Karpas-422 (cell line): ENCODE measurements at regions not wholly inside any gene's neighbourhood (a gene's known extent, or its start where the extent isn't known, plus 50 kb on each side); places are given as distances from the start of the nearest gene placed in this dataset.

ENCODE experiments used
- DNase-seq: peaks from one replicate; pipeline ENCODE4 v3.0.0-alpha.2; 2015
- H2AFZ ChIP-seq: fragments of 200-600 bp; sonication (generic); 2 replicates; pipeline ENCODE4 v1.6.1; 2014; ENCODE audit warnings: antibody characterized with exemption, low read length, mixed read lengths
- H3K27ac ChIP-seq: fragments of 200-600 bp; sonication (generic); 2 replicates; pipeline ENCODE4 v1.5.1; 2014; ENCODE audit warnings: mild to moderate bottlenecking, low read length, moderate library complexity
- H3K27me3 ChIP-seq: fragments of 200-600 bp; sonication (generic); 2 replicates; pipeline ENCODE4 v1.6.1; 2014; ENCODE audit warnings: low read length, mixed read lengths
- H3K36me3 ChIP-seq: fragments of 200-600 bp; sonication (generic); 2 replicates; pipeline ENCODE4 v1.6.1; 2014; ENCODE audit warnings: low read length, mixed read lengths; ENCODE audit not compliant: insufficient read depth
- H3K4me1 ChIP-seq: fragments of 200-600 bp; sonication (generic); 2 replicates; pipeline ENCODE4 v1.6.1; 2014; ENCODE audit warnings: mild to moderate bottlenecking, low read length, mixed read lengths
- H3K4me2 ChIP-seq: fragments of 200-600 bp; sonication (generic); 2 replicates; pipeline ENCODE4 v1.6.1; 2014; ENCODE audit warnings: low read length, low read depth, mild to moderate bottlenecking; ENCODE audit not compliant: poor library complexity, severe bottlenecking
- H3K4me3 ChIP-seq: fragments of 200-600 bp; sonication (generic); 2 replicates; pipeline ENCODE4 v1.5.1; 2014; ENCODE audit warnings: mild to moderate bottlenecking, antibody characterized with exemption, low read length, mixed read lengths
- H3K79me2 ChIP-seq: fragments of 200-600 bp; sonication (generic); 2 replicates; pipeline ENCODE4 v1.6.1; 2014; ENCODE audit warnings: mild to moderate bottlenecking, low read length, mixed read lengths
- H3K9ac ChIP-seq: fragments of 200-600 bp; sonication (generic); 2 replicates; pipeline ENCODE4 v1.6.0; 2014; ENCODE audit warnings: low read length
- H3K9me2 ChIP-seq: fragments of 200-600 bp; sonication (generic), shearing (Covaris generic); replicated peaks from 2 replicates; pipeline ENCODE4 v1.6.0; 2014; ENCODE audit warnings: mild to moderate bottlenecking, low read length, moderate library complexity; ENCODE audit not compliant: insufficient read depth
- H3K9me3 ChIP-seq: fragments of 300-700, 200-600 bp; sonication (generic); 2 replicates; pipeline ENCODE4 v1.6.1; 2014; ENCODE audit warnings: low read length, mixed read lengths
- H4K20me1 ChIP-seq: fragments of 200-600 bp; sonication (generic); 2 replicates; pipeline ENCODE4 v1.6.1; 2014; ENCODE audit warnings: mild to moderate bottlenecking, antibody characterized with exemption, low read length, low read depth; ENCODE audit not compliant: insufficient read depth

DNA sequence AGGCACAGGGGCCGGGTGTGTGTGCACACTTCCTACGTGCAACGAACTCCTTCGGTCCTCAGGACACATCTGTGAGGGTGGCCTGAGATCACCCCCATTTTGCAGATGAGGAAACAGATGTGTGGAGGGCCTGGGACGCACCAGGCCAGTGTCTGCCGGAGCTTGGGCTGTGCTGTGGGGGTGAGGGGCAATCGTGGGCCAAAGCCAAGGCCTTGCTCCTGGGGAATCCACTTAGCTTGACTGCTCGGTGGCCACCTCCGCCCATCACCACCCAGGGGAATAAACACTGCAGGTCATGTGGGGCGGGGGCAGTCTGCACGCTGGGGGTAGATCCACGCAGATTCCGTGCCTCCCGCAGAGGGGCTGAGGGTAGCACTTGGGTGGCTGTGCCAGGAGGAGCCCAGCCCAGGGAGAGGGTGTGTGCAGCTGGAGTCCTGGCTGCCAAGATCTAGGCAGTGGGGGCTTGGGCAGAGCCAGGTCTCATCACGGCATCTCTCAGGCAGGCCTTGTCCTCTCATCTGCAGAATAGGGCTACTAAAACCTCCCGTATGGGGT, 70.8 kb upstream of the EN2 start:
- H3K36me3 ChIP-seq = no peaks in the 10 kb centered on the region
- no peaks in the 10 kb centered on the region for H3K9me3 ChIP-seq
- H3K79me2 ChIP-seq = no peaks in the 10 kb centered on the region
- H2AFZ ChIP-seq = no peak overlapping the region
- H3K4me2 ChIP-seq = no peak overlapping the region
- no peak overlapping the region for H3K9ac ChIP-seq
- H4K20me1 ChIP-seq = no peaks in the 10 kb centered on the region
- no peaks in the 10 kb centered on the region for H3K27me3 ChIP-seq
- no peak overlapping the region for H3K27ac ChIP-seq
- no peak for DNase-seq
- no peak overlapping the region for H3K4me3 ChIP-seq
- no peaks in the 10 kb centered on the region for H3K9me2 ChIP-seq
- H3K4me1 ChIP-seq = no peaks in the 10 kb centered on the region

- Histone ChIP-seq H3K79me2 (no peaks in the 10 kb centered on the region), H3K4me2 (no peak overlapping the region), H3K4me3 (no peak overlapping the region), H3K9ac (no peak overlapping the region), H3K27ac (no peak overlapping the region), H3K9me2 (no peaks in the 10 kb centered on the region), H4K20me1 (no peaks in the 10 kb centered on the region), H3K27me3 (no peaks in the 10 kb centered on the region), H3K4me1 (no peaks in the 10 kb centered on the region), H2AFZ (no peak overlapping the region), H3K9me3 (no peaks in the 10 kb centered on the region), H3K36me3 (no peaks in the 10 kb centered on the region)
- no peak for DNase-seq
These were observed 69.4 kb upstream of the EN2 start for GRCh38 chr7:155388561-155388960.

- Histone ChIP-seq H3K79me2 (no peaks in the 10 kb centered on the region), H3K9ac (no peak overlapping the region)
- no peak for DNase-seq
These were observed 66.5 kb upstream of the EN2 start for GRCh38 chr7:155391414-155391813.

DNA sequence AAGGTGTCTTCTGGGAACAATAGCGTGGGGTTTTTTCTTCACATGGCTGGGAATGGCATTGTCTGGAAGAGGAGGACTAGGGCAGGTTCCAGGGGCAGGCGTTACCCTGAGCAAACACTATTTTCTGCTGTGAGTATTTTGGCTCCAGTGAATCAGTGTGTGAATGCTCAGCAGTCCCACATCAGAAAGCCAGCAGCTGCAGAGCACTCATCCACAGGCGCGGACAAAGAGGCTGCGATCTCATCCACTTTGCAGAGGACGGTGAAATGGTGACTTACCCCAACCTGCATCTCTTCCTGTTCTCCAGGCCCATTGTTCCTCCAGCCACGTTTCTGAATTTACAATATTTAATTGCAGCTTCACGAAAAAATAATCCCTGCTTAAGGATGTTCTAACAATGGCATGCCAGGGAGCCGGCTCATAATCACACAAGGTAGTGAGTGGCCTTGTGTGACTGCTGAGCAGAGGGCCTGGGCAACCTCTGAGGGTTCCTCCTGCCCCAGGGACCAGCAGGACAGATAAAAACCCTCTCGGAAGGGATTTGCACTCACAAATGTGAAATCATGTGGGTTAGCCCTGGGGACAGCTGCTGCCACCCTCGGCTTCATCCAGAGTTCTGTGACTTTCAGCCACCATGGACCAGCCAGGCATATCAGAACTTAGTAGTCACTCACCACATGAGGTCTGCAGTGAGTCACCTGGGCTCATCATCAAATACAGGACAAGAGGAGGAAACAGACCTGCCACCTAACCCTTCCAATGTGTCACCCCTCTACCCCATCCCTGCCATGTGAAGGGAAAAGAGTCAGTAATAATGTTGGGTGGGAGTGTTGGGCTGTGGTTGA, 65.0 kb upstream of the EN2 start:
- no peaks in the 10 kb centered on the region for H3K9me2 ChIP-seq
- DNase-seq = no peak
- H3K27me3 ChIP-seq = no peaks in the 10 kb centered on the region
- H3K4me2 ChIP-seq = no peak overlapping the region
- H3K36me3 ChIP-seq = no peaks in the 10 kb centered on the region
- H4K20me1 ChIP-seq = no peaks in the 10 kb centered on the region
- H3K9ac ChIP-seq = no peak overlapping the region
- no peak overlapping the region for H2AFZ ChIP-seq
- no peaks in the 10 kb centered on the region for H3K79me2 ChIP-seq
- no peaks in the 10 kb centered on the region for H3K4me1 ChIP-seq
- H3K9me3 ChIP-seq = no peaks in the 10 kb centered on the region
- H3K27ac ChIP-seq = no peak overlapping the region
- no peak overlapping the region for H3K4me3 ChIP-seq

More at GRCh38 chr7:155391414-155391813, 66.5 kb upstream of the EN2 start:
- Histone ChIP-seq H2AFZ (no peak overlapping the region), H3K9me2 (no peaks in the 10 kb centered on the region), H3K27me3 (no peaks in the 10 kb centered on the region), H3K4me2 (no peak overlapping the region), H3K36me3 (no peaks in the 10 kb centered on the region), H3K4me3 (no peak overlapping the region), H3K4me1 (no peaks in the 10 kb centered on the region), H3K9me3 (no peaks in the 10 kb centered on the region), H4K20me1 (no peaks in the 10 kb centered on the region), H3K27ac (no peak overlapping the region)

DNA sequence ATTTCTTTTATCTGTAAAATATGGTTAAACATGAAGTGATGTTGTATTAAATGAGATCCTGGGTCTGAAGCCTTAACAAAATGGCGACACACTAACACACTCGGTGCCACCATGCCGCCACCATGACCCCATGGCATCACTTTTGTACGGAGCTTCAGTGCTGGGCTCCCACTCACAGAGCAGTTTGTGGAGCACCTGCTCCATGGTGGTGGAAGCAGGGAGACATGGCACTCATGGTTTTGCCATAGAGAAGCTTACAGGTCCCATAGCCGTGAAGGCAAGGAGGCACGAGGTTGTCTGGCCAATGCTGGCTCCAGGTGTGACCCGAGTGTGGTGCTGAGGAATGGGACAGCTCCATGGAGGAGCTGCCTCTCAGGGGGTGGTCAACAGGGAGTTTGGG, 63.5 kb upstream of the EN2 start:
- H3K4me2 ChIP-seq = no peak overlapping the region

DNA sequence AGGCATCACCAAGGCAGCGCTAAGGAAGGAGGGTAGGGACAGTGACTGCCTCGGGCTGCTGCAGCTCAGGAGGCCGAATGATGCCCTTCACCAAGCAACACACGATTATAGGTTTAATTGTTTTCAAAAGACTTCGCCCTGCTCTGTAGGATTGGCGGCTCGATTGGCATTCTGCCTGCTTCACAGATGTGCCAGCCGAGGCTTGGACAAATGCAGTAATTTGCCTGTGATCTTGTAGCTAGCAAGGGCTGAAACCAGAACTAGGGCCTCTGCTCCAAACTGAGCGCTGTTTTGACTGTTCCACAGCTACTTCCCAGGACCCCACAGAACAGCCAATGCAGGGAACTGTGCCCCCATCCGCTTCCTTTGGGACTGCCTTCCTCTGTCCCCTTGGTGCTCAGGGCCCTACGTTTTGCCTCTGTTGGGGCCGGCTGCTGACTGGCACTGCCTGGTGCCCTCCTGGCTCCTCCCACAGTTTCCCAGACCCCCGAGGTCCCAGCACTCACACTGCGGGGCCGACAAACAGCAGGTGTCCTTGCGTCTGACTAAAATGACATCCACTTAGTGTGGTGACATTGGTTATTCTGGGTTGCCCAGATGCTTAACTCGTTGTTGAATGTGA, 62.6 kb upstream of the EN2 start:
- Histone ChIP-seq H3K27ac (no peak overlapping the region), H4K20me1 (no peaks in the 10 kb centered on the region), H3K27me3 (no peaks in the 10 kb centered on the region), H3K9me3 (no peaks in the 10 kb centered on the region), H3K79me2 (no peaks in the 10 kb centered on the region), H3K9me2 (no peaks in the 10 kb centered on the region), H3K9ac (no peak overlapping the region), H3K4me2 (no peak overlapping the region), H2AFZ (no peak overlapping the region), H3K36me3 (no peaks in the 10 kb centered on the region), H3K4me3 (no peak overlapping the region), H3K4me1 (no peaks in the 10 kb centered on the region)
- DNase-seq = no peak

More for the DNA sequence above, 63.5 kb upstream of the EN2 start:
- H3K27me3 ChIP-seq = no peaks in the 10 kb centered on the region
- no peaks in the 10 kb centered on the region for H3K9me3 ChIP-seq
- DNase-seq = no peak
- H3K9me2 ChIP-seq = no peaks in the 10 kb centered on the region
- H3K9ac ChIP-seq = no peak overlapping the region
- H3K36me3 ChIP-seq = no peaks in the 10 kb centered on the region
- no peaks in the 10 kb centered on the region for H3K4me1 ChIP-seq
- H2AFZ ChIP-seq = no peak overlapping the region
- no peaks in the 10 kb centered on the region for H4K20me1 ChIP-seq
- no peak overlapping the region for H3K4me3 ChIP-seq
- H3K27ac ChIP-seq = no peak overlapping the region
- no peaks in the 10 kb centered on the region for H3K79me2 ChIP-seq

DNA sequence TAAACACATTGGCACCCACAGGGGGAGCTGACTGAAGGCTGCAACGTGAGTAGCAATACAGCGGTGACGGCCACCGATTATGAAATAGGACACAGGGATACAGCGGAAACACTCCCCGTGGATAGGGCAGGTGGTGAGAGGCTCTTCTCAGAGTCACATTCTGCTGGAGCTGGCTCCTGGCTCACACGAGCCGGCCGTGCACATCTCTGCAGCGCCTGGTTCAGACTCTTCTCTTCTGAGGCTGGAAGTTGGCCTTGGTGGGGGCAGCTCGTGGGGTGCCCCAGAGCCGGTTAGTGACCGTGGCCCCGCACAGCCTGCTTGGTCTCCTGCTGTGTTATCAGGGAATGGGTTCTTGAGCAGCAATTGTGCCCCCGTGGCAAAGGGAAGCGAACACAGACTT, 61.3 kb upstream of the EN2 start:
- no peak for DNase-seq
- no peaks in the 10 kb centered on the region for H3K27me3 ChIP-seq

More for the DNA sequence above, 61.3 kb upstream of the EN2 start:
- H4K20me1 ChIP-seq = no peaks in the 10 kb centered on the region
- no peak overlapping the region for H3K4me2 ChIP-seq
- no peak overlapping the region for H2AFZ ChIP-seq
- H3K36me3 ChIP-seq = no peaks in the 10 kb centered on the region
- H3K79me2 ChIP-seq = no peaks in the 10 kb centered on the region
- no peak overlapping the region for H3K4me3 ChIP-seq
- no peaks in the 10 kb centered on the region for H3K4me1 ChIP-seq
- H3K9me2 ChIP-seq = no peaks in the 10 kb centered on the region
- H3K9me3 ChIP-seq = no peaks in the 10 kb centered on the region
- H3K27ac ChIP-seq = no peak overlapping the region
- no peak overlapping the region for H3K9ac ChIP-seq
